Adipocyte (in vitro differentiated cells): ENCODE measurements at regions not wholly inside any gene's neighbourhood (a gene's known extent, or its start where the extent isn't known, plus 50 kb on each side); places are given as distances from the start of the nearest gene placed in this dataset.

Source experiments
- DNase-seq: peaks from one replicate; pipeline ENCODE4 v3.0.0-alpha.2; 2015; ENCODE audit warnings: low read depth
- H3K27me3 ChIP-seq: replicated peaks from 2 replicates; pipeline ENCODE4 v1.7.0; 2013; ENCODE audit warnings: mild to moderate bottlenecking, low read length, moderate library complexity; ENCODE audit not compliant: control insufficient read depth, insufficient read depth
- H3K36me3 ChIP-seq: 2 replicates; pipeline ENCODE4 v1.7.0; 2013; ENCODE audit warnings: low read length, mild to moderate bottlenecking, moderate library complexity; ENCODE audit not compliant: control insufficient read depth, insufficient read depth, severe bottlenecking
- H3K4me1 ChIP-seq: 2 replicates; pipeline ENCODE4 v1.7.0; 2013; ENCODE audit warnings: mild to moderate bottlenecking, low read length, moderate library complexity; ENCODE audit not compliant: control insufficient read depth, insufficient read depth
- H3K4me3 ChIP-seq: 2 replicates; pipeline ENCODE4 v1.7.0; 2013; ENCODE audit warnings: mild to moderate bottlenecking, low read length, moderate library complexity
- H3K9ac ChIP-seq: 2 replicates; pipeline ENCODE4 v1.7.0; 2013; ENCODE audit warnings: mild to moderate bottlenecking, low read length, moderate library complexity
- H3K9me3 ChIP-seq: 2 replicates; pipeline ENCODE4 v1.7.0; 2013; ENCODE audit warnings: mild to moderate bottlenecking, low read length, moderate library complexity; ENCODE audit not compliant: control insufficient read depth

GRCh38 chr14:52380294-52380693 is 66.2 kb downstream of the PTGER2 start:
- Histone ChIP-seq H3K4me1 (peaks cover 14% of the 10 kb centered on the region), H3K27me3 (no peaks in the 10 kb centered on the region), H3K36me3 (no peaks in the 10 kb centered on the region), H3K4me3 (no peak overlapping the region), H3K9me3 (no peaks in the 10 kb centered on the region), H3K9ac (no peak overlapping the region)
- DNase-seq = peak; percentile 53
